Neural progenitor cell (in vitro differentiated cells): ENCODE measurements at regions not wholly inside any gene's neighbourhood (a gene's known extent, or its start where the extent isn't known, plus 50 kb on each side); places are given as distances from the start of the nearest gene placed in this dataset.

Source experiments
- EZH2phosphoT487 ChIP-seq: fragments of 200-600 bp; sonication (generic); IDR thresholded peaks from 2 replicates; pipeline ENCODE4 v1.6.1; 2017; ENCODE audit warnings: antibody characterized with exemption
- TF ChIP-seq, protein P1 (sequence below): fragments of 200-600 bp; sonication (generic); IDR thresholded peaks from 2 replicates; pipeline ENCODE4 v1.5.1; 2017; ENCODE audit warnings: antibody characterized with exemption, mild to moderate bottlenecking

DNA sequence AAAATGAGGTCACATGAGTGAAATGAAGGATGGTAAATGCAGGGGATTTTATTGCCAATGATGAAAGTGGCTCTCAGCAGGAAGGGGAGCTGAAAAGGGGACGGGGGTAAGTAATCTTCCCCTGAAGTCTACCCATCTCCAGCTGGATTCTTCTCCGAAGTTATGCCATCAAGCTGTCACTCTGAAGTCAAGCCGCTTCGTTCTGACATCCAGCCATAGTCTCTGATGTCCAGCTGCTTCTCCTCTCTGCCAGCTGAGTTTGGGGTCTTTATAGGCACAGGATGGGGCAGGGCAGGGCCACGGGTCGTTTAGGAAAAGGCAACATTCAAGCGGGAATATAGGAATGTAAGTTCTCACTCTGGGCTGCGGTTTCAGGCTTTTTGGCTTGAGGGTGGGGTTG, 181.9 kb upstream of the ANO3 start:
- TF ChIP-seq, protein P1, sequence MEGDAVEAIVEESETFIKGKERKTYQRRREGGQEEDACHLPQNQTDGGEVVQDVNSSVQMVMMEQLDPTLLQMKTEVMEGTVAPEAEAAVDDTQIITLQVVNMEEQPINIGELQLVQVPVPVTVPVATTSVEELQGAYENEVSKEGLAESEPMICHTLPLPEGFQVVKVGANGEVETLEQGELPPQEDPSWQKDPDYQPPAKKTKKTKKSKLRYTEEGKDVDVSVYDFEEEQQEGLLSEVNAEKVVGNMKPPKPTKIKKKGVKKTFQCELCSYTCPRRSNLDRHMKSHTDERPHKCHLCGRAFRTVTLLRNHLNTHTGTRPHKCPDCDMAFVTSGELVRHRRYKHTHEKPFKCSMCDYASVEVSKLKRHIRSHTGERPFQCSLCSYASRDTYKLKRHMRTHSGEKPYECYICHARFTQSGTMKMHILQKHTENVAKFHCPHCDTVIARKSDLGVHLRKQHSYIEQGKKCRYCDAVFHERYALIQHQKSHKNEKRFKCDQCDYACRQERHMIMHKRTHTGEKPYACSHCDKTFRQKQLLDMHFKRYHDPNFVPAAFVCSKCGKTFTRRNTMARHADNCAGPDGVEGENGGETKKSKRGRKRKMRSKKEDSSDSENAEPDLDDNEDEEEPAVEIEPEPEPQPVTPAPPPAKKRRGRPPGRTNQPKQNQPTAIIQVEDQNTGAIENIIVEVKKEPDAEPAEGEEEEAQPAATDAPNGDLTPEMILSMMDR, result no peak
- no peak for TF ChIP-seq EZH2phosphoT487
